GM12892 (cell line): ENCODE measurements at regions not wholly inside any gene's neighbourhood (a gene's known extent, or its start where the extent isn't known, plus 50 kb on each side); places are given as distances from the start of the nearest gene placed in this dataset.

ENCODE experiments used
- DNase-seq: peaks from one replicate; pipeline ENCODE4 v3.0.0; 2011; ENCODE audit not compliant: insufficient read length
- FAIRE-seq: peaks from 2 replicates; lab custom pipeline; 2011; peaks lifted over from hg19 to GRCh38; lab: Jason Lieb, UNC
- POLR2A ChIP-seq: IDR thresholded peaks from 2 replicates; pipeline ENCODE4 v1.6.1; 2011; ENCODE audit warnings: low read depth, low read length, control low read depth
- POLR2AphosphoS5 ChIP-seq: IDR thresholded peaks from 2 replicates; pipeline ENCODE4 v1.6.1; 2011; ENCODE audit warnings: low read depth, low read length, control low read depth
- TAF1 ChIP-seq: IDR thresholded peaks from 2 replicates; pipeline ENCODE4 v1.6.1; 2011; ENCODE audit warnings: low read depth, mild to moderate bottlenecking, control low read depth, low read length, borderline replicate concordance

DNA sequence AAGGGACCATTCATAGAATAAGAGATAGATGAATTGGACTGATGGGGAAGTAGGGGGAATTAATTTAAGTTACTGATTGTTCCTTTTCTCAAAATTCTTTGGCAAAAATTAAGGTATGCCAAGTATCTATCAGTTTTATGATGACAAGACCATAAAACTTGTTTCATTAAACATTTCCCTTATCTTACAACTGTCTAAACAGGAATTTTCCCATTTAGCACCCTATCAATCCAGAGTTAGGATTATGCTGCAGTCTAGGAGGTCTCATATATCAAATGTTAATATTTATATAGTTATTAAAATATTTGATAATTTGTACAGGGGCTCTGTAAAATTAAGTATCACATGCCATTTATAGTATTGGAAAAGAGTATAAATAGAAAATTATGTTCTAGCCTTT is 51.5 kb upstream of the ARID1B start:
- FAIRE-seq, result no peak
- no peak for DNase-seq
- TF ChIP-seq POLR2A (no peak), POLR2AphosphoS5 (no peak), TAF1 (no peak)

DNA sequence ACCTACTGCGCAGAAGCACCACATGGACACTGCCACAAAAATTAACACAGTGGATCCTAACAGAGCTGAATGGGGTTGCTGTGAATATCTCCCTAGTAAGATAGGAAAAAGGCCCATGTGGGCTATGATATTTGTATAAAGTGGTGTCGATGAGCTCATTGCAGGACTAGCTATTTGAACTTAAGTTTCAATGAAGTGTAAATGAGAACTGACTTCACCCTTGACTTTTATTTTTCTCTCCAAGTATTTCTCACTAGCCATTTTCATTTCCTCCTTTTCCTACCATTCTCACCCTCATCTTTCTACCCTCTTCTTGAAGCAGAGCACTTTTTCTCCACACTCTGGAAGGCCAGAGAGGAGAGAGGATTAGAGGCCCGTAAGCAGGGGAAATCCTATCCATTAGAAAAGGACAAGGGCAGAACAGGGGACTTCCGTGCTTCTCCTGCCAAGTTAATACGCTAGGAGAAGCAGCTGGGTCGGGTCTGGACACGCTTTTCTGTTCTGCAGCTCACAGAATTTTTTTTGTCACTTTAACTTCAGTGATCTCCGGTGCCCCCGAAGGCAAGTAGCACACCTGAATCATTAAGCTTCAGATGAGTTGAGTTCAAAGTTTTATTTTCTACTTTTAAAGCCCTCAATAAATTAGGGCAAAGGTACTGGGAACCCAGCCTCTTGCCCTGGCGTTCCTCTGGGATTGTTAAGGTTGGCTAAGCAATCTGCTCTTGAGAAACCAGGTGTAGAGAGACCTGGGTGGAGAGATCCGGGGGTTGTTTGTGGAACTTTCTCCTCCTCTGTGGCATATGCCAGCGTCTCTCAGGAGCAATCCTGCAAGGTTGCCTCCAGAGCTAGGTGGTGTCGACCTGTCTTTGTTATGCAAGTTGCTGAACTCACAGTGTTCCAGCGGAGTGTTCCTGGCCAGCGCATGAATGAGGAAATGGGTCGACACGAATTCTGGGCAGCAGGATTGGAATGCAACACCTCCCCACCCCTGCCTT is 56.2 kb upstream of the ARID1B start:
- DNase-seq, result no peak
- TF ChIP-seq POLR2AphosphoS5, result peak; percentile 39; the same call in 1 of the 2 replicates
- TF ChIP-seq POLR2A, result no peak
- TF ChIP-seq TAF1, result no peak
- peak; percentile 90 for FAIRE-seq

DNA sequence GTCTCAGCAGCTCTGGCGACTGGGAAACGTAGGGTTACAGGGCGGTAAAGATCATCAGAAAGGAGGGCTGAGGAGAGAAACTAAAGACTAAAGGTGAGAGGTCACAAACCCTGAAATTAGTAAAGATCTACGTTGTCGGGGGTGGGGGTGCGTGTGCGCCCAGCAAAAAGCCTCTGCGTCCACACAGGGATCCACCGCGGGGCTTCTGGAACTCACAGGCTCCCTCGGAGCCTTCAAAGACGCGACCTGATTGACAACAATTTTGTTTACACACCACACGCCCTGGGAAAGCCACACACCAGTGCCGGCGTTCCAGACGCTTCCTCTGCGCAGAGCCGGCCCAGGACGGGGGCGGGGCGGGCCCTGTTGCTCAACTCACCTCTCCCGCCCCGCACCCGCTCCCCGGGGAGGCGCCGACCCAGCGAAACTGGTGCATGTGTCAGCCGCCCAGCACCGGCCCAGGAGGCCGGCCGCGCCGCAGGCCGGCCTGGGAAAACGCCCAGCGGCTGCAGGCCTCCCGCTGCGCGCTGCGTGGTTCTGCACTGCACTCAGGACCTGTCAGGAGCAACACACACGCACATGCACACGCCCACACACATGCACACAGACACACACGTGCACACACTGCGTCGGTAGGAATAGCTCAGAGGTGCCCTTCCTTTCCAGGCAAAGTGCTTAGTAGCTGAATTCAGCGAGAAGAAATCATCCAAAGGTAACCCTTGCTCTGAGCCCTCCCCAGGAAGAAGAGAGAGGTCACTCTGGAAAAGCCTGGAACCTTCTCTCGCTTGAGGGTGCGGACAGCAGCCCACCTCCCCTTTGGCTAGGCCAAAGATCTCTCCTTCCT is 57.2 kb upstream of the ARID1B start:
- peak; percentile 58 for DNase-seq
- no peak for FAIRE-seq
- TF ChIP-seq POLR2AphosphoS5, result peak; percentile 59; the same call in 1 of the 2 replicates
- peak; percentile 61 for TF ChIP-seq POLR2A
- TF ChIP-seq TAF1, result peak; percentile 47; the same call in 1 of the 2 replicates

DNA sequence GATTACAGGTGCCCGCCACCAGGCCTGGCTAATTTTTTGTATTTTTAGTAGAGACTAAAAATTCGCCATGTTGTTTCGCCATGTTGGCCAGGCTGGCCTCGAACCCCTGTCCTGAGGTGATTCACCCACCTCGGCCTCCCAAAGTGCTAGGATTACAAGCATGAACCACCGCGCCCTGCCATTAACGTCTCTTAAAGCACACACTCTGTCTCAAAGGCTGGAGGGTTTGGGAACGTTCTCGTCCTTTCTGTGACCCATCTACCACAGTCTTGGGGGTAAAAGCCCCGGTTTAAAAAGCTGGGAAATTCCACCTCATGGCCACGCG is 57.8 kb upstream of the ARID1B start:
- FAIRE-seq (no peak), DNase-seq (no peak)
- TF ChIP-seq POLR2AphosphoS5 (no peak), POLR2A (no peak), TAF1 (no peak)

DNA sequence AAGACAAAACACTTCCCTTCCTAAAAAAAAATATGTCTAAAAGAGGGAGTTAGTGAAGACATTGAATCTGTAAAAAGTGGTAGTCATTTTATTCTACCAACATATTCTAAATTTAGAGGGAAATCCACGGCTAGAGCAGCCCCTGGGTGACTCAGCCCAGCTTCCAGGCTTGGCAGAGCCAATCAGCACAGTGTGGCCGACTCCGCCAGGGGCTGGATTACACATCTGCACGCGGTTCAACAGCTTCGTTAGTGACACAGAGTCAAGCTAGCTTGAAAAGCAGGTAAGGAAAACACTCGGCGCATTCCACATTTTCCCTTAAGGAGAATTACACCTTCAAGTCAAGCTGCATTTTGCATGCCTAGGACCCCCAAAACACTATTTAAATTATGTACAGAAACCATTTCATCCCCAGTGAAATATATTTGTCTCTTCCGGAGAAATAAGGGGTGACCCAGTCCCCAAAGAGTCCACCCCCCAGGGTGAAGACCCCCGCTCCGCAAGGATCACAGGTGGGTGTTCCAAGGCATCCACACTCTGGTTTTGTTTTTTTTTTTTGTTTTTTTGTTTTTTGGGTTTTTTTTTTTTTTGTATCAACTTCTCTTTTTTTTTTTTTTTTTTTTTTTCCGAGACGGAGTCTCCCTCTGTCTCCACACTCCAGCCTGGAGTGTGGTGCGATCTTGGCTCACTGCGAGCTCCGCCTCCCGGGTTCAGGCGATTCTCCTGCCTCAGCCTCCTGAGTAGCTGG is 58.4 kb upstream of the ARID1B start:
- TF ChIP-seq POLR2A, result no peak
- no peak for TF ChIP-seq POLR2AphosphoS5
- TF ChIP-seq TAF1, result no peak
- no peak for DNase-seq
- peak; percentile 5 for FAIRE-seq

GRCh38 chr6:156717542-156717941 is 59.6 kb upstream of the ARID1B start:
- no peak for DNase-seq
- FAIRE-seq, result no peak
- no peak for TF ChIP-seq POLR2A
- TF ChIP-seq TAF1, result no peak
- TF ChIP-seq POLR2AphosphoS5, result no peak

DNA sequence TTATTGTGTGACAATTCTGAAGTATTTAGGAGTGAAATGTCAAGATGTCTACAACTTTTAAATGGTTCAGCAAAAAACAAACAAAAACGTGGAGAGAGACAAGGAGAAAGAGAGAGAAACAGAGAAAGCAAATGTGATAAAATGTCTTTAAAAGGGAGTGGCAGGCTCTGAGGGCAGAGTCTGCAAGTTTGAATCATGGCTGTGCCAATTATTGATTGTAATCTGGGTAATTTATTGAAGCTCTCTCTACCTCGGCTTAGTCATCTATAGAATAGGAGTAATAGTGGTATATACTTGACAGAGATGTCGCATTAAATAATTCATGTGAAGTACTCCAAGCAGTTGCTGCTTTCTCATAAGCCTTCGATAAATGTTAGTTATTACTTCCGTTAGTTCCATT is 61.3 kb upstream of the ARID1B start:
- TF ChIP-seq TAF1 (no peak), POLR2A (no peak), POLR2AphosphoS5 (no peak)
- FAIRE-seq (peak; percentile 14), DNase-seq (no peak)

DNA sequence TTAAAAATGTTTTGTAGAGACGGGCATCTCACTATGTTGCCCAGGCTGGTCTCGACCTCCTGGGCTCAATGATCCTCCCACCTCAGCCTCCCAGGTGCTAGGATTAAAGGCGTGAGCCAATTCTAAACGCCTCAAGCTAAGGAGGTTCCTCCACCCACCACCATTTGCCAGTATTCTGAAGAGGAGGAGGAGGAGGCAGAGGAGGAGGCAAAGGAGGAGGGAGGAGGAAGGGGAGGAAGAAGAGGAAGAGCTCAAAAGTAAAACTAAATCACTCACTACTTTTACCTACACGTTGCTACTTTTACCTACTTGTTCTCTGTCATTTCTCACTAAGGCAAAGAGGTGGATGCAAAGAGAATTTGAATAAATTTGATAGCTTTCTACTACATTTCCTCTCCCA is 63.6 kb upstream of the ARID1B start:
- TF ChIP-seq POLR2AphosphoS5, result no peak
- TF ChIP-seq TAF1, result no peak
- no peak for TF ChIP-seq POLR2A
- DNase-seq (no peak), FAIRE-seq (no peak)

DNA sequence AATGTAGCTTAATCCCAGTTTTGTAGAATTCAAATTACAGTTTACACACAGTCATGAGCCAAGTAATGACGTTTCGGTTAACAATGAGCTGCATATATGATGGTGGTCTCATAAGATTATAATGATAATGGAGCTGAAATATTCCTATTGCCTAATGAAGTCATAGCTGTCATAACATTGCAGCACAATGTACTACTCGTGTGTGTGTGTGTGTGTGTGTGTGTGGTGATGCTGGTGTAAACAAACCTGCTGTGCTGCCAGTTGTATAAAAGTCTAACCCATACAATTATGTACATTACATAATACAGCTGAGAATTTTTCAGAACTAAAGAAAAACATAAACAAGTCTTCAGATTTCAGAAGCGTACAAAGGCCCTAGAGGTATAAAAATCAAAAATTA is 66.7 kb upstream of the ARID1B start:
- DNase-seq (no peak), FAIRE-seq (no peak)
- TF ChIP-seq POLR2A, result no peak
- no peak for TF ChIP-seq TAF1
- TF ChIP-seq POLR2AphosphoS5, result no peak

- TF ChIP-seq TAF1 (no peak), POLR2AphosphoS5 (no peak), POLR2A (no peak)
- no peak for DNase-seq
- FAIRE-seq, result no peak
Observed at GRCh38 chr6:156707818-156708217, 69.4 kb upstream of the ARID1B start.

DNA sequence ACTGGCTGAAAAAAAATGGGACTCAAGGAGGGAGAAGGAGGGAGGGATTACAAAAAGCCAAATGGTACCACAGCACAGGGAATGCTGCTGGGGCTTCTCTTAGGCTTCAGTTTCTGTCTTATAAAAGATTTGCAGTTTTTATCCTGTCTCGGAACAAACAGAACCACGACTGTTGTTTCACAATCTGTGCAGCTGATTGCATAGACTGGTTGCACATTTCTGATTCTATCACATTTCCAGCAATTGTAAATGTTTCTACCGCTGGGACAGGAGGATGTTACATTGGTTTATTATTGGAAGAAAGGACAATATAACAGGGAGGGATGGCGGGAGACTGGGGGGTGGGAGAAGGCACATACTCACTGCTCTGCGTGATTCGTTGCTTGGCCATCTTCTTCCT is 73.5 kb upstream of the ARID1B start:
- DNase-seq (no peak), FAIRE-seq (no peak)
- TF ChIP-seq POLR2AphosphoS5, result no peak
- no peak for TF ChIP-seq POLR2A
- TF ChIP-seq TAF1, result no peak
